ENCODE measurements at regions not wholly inside any gene's neighbourhood (a gene's known extent, or its start where the extent isn't known, plus 50 kb on each side); places are given as distances from the start of the nearest gene placed in this dataset.
A peak's percentile ranks its signal among the peaks of the same experiment; 100 is the strongest.

DNA sequence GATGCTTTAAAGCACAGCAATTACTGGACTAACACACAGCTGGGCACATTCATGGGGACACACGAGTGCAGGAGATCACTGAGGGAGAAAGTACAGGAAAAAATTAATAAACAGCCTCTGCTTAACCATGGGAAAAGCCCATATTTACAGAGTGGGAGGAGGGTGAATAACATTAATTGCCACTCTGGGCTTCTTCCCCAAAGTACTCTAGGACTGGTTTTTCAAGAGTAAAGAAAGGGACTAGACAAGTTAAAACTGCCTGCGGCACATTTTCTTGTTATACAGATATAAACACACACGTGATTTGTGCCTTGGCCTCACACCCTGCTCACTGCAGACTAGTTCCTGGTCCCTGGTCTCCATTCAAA, 179.7 kb upstream of the TET2 start:
- DNase-seq, result no peak

DNA sequence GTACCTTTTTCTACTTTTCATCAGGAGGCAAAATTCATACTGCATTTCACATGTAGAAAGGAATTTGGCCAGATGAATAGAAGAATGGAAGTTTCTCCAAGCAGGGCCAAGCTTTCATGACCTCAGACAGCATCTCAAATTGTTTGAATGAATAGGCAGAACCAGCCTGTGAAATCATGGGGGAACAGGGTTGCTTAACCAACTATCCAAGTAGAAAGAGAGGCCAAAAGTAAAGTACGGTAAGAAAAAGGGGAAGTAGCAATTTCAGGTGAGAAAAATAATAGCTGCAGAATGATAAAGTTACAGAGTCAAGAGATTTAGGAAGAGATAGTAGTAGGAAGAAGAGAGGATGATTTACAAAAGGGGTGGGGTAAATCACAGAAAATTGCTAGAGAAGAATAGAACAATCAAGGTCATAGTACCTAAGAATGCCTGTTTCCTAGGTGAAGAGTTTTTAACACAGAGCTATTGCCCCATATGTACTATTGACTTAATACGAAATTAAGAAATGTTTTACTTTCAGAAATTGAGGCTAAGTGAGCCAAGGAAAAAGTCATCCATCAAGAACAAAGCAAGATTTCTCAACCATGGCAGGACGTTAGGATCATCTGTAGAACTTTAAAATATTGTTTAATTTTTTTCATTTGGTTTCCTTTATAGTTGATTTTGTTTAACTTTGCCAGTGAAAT, 177.1 kb upstream of the TET2 start:
- DNase-seq, result no peak

DNA sequence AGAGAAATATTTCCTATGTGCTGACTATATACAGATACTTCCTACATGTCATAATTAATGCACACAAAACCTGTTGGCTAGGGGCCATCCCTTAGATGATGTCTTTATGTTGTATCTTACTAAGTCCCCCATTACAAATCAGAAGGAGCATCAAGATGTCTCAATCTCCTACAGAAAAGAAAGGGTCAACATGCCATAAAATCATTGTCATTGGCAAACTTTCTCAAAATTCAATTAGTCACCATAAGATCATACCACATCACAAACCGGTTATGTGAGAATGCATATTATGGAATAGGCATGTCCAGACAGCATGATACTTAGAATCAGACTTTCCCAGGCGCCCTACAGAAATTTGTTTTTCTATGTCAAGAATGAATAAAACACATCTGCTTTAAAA, 175.2 kb upstream of the TET2 start:
- no peak for DNase-seq

DNA sequence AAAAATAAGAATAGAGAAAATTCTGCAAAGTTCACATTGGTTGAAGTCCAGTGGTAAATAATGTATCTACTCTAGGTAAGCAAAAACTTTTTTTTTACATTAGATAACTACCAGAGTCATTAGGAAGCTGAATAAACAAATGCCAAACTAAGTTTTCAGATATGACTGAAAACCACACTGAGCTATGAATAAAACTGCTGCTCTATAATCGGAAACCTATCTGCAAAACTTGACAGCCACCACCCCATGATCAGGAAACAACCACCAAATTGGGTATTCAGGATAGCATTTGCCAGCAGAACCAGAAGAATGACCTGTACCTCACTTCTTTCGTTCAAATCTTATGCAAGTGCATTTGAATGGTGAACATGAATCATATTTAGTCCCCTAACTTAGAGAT, 173.0 kb upstream of the TET2 start:
- no peak for DNase-seq

DNA sequence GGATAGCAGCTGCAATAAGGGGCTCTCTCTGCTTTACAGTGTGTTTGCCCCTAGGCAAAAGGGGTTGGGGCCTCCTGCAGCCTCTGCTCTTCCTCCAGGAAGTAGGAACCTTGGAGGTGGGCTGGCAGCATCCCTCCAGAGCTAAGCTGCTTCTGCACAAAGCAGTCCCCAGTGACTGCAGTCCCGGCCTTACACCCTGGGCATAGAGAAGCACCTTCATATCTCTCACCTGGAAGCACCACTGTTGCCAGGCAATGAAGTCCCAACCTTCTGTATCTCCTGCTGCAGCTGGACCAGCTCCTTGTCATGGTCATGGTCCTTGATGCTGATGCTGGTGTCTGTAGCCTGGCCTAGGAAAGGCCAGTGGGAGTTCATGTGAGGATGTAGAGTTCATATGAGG, 171.1 kb upstream of the TET2 start:
- no peak for DNase-seq

DNA sequence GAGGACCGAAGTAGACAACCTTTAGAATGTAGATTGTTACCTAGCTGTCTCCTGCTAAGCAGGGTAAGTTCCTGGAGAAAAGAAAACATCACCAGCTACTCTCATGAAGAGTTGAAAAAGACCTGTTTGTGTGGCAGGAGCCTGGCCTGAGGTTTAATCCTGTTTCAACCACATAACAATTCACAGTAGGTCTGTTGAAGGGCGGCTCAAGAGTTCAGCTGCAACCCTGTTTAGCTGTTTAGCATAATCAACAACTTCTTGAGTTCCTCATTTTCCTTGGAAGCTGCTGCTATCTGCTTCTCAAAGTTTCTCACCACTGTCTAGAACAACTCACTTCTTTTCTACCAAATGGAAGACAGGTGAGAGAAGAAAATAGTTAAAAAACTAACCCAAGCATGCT, 170.4 kb upstream of the TET2 start:
- DNase-seq, result no peak

DNA sequence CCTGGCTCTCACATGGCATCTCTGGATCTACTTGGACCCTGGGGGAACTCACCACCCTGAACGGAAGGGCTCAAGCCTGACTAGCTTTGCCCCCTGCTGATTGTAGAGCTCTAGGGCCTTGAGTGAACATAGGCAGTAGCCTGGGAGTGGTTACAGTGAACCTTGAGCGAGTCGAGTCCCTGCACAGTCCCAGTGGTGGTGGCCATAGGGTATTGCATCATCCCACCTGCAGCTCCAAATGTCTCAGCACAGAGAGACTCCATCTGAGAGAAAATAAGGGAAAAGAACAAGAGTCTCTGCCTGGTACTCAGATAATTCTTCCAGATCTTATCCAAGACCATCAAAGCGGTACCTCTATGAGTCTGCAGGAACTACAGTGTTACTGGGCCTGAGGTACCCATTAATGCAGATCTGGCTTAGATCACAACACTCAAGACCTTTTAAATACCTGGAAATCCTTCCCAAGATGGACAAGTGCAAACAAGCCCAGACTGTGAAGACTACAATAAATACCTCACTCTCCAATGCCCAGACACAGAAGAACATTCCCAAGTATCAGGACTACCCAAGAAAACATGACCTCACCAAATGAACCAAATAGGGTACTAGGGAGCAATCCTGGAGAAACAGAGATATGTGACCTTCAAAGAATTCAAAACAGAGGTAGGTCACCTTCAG, 167.5 kb upstream of the TET2 start:
- no peak for DNase-seq

DNA sequence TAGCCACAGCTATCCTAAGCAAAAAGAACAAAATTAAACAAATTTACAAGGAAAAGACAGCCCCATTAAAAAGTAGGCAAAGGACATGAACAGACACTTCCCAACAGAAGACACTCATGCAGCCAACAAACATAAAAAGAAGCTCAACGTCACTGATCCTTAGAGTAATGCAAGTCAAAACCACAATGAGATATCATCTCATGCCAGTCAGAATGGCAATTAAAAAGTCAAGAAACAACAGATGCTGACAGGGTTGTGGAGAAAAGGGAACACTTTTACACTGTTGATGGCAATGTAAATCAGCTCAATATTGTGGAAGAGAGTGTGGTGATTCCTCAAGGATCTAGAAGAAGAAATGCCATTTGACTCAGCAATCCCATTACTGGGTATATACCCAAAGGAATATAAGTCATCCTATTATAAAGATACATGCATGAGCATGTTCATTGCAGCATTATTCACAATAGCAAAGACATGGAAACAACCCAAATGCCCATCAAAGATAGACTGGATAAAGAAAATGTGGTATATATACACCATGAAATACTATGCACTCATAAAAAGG, 163.0 kb upstream of the TET2 start:
- no peak for DNase-seq

DNA sequence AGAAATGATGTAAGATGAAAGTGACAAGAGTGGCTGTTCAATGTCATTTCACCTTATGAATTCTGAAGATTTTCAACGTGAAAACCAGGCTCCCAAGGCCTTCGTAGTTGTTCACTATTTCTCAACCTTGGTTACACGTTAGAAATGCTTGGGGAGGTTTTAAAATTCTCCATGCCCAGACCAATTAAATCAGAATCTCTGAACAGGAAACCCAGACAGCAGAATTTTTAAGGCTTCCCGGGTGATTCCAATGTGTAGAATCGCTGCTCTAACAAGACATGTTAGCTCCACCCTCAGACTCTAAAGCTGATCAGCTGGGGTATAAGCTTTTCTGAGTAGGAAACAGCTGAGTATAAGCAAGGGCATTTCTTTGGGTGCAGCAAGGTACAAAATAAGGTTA, 160.4 kb upstream of the TET2 start:
- DNase-seq, result no peak

DNA sequence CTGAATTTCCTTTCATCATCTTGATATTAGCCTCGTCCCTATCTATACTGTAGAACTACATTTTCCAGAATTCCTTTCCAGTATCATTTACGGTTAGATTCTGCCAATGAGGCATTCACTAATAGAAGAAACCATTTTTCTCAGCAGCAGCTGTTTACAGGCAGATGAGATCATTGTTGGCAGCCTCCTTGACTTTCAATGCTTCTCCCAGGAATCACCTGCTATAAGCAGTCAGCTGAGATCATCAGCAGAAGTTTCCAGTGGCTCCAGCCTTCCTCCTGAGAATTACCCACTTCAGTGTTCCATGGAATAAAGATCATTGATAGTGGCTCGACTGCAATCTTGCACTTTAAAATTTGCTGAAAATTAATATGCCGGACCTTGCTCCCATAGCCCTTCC, 157.3 kb upstream of the TET2 start:
- DNase-seq, result no peak

DNA sequence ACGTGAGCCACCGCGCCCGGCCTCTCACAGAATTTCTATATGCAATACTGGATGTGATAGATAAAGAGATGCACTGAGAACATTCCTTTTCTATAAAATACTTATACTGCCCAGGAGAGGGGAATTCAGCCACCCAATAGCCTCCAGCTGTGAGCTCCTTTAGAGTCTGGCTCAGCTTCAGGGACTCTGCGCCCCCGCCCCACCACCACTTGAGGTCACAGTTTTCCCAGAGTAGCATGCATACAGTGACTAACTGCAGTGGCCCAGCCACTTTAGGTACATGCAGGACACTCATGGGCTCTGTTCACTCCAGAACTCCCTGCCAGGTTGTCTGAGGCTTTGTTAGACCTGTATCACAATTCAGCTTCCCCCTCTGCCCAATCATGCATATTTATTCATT, 144.4 kb upstream of the TET2 start:
- DNase-seq, result no peak

DNA sequence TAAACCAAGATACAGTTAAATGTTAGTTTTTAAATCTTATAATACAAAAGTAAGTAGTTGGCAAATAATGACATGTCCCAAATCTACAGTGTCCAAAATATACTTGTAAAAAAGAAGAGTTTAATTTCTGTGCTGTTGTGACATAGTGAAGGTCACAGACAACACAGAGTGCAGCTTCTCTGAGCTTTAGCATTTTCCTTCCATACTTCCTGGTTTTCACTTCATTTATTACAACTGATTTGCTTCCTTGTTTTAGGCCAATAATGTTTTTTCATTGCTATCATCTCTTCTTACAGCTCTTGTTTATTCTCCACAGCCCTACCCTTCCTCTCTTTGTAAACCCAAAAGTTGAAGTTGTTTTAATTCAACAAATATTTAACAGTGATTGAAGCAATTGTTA, 132.4 kb upstream of the TET2 start:
- DNase-seq, result no peak

DNA sequence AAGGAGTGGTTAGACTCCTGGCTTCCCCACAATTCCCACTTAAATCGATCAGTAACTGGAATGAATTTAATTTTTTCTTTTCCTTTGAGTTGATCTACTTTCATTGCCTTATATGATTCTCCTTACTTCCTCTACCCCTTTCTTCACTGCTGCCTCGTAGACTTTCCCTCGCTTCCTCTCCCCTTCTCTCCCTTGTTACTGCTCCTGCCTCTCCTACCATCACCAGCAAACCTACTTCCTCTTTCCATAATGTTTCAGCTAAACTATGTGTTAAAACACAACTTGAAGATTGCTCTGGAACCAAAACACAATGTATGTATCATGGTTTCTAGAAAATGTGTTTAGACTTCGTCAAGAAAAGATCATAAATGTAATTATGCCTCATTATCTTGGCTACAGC, 132.0 kb upstream of the TET2 start:
- DNase-seq, result no peak

DNA sequence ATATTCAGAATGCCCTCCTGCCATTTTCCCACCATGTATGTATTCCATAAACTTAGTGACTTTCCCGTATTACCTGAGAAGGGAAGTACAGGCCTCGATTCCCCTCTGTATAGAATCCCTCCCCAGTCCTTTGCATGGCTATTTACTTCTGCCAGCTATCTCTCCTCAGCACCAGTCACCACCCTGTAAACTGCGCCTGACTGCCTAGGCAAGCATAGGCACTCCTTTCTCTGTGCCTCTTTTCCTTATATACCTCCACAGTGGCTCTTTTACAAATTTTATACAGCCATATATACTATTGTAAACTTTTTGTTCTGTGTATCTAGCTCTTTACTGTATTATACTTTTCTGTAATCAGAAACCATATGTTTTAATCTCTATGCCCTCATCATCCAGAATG, 130.9 kb upstream of the TET2 start:
- DNase-seq, result no peak

DNA sequence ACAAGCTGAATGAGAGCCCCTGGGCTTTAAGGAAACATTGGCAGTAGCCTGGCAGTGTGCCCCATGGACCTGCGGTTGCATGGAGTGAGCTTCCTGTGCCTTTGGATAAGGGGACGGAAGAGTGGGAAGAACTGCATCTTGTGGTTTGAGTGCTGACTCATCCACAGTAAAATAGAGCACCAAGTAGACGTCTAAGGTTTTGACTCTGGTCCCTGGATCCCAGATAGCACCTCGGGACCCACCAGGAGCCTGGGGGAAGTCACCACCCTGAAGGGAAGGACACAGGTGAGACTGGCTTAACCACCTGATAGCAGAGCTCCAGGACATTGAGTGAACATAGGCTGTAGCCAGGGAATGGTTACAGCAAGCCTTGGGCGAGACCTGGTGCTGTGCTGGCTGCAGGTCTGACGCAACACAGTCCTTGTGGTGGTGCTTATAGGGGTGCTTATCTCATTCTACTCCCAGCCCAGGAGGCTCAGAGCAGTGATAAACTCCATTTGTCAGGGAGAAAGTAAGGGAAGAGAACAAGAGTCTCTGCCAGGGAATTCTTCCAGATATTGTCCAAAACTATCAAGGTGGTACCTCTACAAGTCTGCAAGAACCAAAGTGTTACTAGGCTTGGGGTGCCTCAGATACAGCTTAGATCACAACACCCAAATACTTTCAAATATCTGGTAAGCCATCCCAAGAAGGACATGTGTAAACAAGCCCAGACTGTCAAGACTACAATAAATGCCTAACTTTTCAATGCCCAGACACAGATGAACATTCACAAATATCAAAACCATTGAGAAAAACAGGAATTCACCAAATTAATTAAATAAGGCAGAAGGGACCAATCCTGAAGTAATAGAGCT, 123.6 kb upstream of the TET2 start:
- DNase-seq, result no peak

DNA sequence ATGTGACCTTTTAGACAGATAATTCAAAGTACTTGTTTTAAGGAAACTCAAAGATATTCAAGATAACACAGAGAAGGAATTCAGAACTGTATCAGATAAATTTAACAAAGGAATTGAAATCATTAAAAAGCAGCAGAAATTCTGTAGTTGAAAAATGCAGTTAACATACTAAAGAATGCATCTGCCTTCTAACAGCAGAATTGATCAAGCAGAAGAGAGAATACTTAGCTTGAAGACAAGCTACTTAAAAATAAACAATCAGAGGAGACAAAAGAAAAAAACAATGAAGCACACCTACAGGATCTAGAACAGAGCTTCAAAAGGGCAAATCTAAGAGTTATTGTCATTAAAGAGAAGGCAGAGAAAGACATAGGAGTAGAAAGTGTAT, 123.0 kb upstream of the TET2 start:
- DNase-seq, result no peak

DNA sequence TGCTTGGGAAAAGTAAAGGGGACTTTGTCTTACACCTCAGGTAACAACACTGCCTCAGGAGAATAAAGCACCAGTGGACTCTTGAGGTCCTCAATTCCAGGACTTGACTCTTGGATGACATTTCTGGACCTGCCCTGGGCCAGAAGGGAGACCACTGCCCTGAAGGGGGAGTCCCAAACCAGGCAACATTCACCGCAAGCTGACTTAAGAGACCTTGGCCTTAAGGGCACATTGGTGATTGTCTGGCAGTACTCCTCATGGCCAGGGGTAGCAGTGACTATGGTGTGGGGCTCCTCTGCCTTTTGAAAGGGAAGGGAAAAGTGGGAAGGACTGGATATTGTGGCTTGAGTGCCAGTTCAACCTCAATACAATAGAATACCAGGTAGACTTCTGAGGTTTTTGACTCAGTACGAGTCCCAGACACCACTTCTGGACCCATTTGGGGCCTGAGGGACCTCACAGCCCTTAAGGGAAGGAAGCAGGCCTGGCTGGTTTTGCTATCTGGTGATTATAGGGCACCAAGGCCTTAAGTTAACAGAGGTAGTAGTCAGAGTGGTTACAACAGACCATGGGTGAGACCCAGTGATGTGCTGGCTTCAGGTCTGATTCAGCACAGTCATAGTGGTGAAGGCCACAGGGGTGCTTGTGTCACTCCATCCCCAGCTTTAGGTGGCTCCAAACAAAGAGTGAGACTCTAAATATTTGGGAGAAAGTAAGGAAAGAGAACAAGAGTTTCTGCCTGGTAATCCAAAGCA, 121.2 kb upstream of the TET2 start:
- DNase-seq, result no peak

DNA sequence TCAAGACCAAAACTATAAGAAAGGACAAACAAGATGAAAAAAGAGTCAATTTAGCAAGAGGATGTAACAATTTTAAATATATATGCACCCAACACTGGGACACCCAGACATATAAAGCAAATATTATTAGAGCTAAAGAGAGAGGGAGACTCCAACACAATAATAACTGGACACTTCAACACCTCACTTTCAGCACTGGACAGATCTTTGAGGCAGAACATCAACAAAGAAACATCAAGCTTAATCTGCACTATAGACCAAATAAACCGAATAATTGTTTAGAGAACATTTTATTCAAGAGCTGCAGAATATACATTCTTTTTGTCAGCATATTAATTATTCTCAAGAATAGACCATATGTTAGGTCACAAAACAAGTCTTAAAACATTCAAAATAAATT, 109.7 kb upstream of the TET2 start:
- DNase-seq, result no peak

DNA sequence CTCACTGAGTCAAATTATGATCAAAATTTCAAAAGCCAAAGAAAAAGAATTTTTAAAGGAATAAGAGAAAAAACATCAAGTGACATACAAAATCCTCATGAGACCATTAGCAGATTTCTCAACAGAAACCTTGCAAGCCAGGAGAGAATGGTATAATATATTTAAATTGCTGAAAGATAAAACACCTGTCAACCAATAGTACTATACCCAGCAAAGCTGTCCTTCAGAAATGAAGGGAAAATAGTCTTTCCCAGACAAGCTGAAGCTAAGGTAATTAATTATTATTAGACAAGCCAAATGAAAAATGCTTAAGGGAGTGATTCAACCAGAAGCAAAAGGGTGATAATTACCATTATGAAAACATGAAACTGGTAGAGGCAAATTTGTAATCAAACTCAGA, 104.2 kb upstream of the TET2 start:
- no peak for DNase-seq

DNA sequence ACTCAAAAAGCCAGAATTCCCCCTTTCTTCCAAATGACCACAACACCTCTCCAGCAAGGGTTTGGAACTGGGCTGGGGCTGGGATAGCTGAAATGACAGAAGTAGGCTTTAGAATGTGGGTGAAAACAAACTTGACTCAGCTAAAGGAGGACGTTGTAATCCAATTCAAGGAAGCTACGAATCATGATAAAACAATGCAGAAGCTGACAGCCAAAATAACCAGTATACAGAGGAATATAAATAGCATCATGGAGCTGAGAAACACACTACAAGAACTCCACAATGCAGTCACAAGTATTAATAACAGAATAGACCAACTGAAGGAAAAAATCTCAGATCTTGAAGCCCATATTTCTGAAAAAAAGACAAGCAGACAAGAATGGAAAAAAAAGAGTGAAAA, 95.8 kb upstream of the TET2 start:
- DNase-seq, result peak; percentile 5

DNA sequence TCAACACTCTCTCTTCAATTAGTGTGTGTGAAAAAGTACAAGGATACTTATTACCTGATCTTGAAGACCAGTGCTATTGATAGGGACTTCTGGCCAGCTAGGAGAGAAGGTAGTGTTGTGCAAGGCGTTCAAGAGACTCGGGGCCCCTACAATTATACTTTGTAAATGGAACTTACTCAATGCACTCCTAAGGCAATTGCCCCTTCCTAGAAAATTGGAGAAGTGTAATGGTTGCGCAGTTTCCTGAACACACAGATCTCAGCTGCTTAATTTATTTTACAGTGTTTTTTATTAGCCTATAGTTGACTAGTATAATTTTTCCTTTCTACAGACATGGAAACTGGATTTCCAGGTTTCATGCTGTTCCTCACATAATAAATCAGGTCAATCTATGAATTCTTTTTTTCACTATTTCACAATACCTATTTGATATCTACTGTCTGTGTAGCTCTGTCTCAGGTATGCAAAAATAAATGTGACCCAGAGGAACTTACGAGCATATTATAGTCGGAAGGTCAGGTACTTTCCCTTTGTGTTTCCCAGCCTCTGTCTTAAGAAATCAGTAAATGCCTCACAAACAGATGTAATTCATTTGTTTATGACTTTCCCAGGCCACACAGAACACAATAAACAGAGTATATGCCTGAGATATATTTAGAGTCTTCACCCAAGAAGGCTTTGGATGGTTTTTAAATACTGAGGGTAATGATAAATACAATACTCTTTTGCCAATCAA, 89.1 kb upstream of the TET2 start:
- DNase-seq, result no peak

DNA sequence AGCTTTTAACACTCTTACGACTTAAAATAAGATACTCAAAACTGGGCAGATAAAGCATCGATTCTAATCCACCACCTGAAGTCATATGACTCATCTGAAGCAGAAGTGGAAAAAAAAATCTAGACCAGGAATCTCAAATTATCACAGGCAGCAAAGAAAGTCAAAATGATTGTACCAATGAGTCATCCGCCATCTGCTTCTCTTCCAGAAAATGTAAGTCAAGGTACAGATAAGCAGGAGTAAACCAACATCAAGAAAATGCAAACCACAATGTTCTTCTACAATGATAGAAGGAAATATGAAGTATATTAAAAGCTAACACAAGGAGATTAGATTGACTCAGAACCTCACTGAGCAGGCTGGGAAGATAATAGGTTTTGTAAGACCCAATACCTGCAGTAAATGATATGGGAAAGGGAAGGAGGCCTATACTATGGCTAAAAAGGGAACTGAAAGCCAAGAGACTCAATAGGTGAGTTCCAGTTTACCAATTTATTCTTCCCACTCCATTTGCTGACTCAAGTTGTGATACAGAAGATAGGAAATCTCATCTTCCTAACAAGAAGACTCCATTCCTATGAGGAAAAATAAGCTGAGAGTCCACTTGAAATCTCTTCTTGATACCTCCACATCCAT, 88.4 kb upstream of the TET2 start:
- no peak for DNase-seq
